Bone marrow (tissue), 2 donors: ENCODE measurements at regions not wholly inside any gene's neighbourhood (a gene's known extent, or its start where the extent isn't known, plus 50 kb on each side); places are given as distances from the start of the nearest gene placed in this dataset.
"Not testable (repeated sequence)": the region's sequence is repeated elsewhere in the genome, so short reads cannot be mapped to it uniquely, and the experiment has no call there.

Source experiments
- DNase-seq, 2 donors: peaks; one replicate each; lab custom pipeline; 2025; lab: John Stamatoyannopoulos, UW

DNA sequence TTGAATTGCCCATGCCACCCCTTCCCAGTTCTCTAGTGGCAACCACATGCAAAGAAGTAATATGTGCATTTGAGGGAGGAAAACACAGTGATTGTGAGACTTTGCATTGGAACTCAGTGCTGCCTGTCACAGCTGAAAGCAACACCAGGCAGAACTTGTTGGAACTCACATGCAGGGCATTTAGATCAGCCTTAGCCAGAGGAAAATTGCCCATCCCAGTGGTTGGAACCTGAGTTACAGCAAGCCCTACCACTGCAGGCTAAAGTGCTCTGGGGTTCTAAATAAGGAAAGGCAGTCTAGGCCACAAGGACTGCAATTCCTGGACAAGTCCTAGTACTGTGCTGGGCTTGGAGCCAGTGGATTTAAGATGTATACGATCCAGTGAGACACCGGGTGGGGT lies 245.3 kb upstream of the UFL1 start:
- no peak for DNase-seq

DNA sequence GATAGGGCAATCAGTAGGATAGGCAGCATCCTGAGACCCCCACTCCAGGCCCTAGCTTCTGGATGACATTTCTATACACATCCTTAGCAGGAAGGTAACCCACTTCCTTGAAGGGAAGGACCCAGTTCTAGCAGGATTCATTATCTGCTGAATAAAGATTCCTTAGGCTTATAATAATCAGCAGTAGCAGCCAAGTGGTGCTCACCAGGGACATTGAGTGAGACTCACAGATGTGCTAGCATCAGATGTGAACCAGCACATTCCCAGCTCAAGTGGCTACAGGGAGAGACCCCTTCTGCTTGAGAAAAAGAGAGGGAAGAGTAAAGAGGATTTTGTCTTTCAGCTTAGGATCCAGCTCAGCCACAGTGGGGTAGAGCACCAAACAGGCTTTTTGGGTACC lies 244.8 kb upstream of the UFL1 start:
- DNase-seq = no peak

DNA sequence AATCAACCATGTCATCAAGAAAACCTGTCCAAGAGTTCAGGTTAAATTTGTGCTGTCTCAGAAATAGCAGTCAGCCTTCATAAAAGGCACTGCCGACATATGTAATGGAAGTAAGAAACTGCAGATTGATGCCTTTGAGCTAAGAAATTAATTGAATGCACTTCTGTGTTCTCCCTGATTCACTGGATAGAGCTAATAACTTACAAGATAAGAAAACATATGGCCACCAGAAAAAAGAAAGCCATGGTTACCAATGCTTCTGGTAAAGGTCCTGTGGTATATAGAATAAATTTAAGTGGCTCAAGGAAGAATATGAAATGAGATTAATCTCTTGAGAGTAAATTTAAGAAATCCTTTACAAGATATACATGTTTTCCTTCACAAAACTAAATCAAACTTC lies 242.5 kb upstream of the UFL1 start:
- DNase-seq = no peak

DNA sequence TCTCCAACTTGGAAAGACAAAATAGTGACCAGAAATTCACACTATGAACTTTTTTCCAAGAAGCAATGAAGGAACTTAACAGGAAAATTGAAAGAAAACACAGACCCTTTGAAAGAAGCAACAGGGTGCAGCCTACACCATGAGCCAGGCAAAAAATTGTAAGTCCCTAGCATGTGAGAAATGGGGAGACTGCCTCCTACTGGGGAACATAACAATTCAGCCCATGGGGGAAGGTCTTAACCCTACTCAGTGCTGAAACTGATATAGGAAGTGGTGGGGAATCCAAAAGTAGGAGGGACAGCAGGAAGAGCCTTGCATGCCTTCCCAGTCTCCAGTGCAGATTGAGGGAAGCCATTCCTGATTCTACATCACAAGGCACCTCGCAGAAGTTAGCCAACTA lies 235.1 kb upstream of the UFL1 start:
- DNase-seq = no peak

DNA sequence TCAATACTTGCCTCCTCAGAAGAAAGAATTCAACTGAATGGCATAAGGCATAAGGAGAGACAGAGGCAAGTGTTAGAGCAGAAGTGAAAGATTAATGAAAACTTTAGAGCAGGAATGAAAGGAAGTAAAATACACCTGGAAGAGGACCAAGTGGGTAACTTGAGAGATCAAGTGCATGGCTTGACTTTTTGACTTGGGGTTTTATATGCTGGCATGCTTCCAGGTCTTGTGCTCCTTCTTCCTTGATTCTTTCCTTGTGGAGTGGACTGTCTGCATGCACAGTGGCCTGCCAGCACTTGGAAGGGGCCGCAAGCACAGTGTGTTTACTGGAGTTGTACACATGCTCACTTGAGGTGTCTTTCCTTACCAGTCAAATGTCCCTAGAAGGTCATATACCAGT lies 222.1 kb upstream of the UFL1 start:
- DNase-seq = no peak

DNA sequence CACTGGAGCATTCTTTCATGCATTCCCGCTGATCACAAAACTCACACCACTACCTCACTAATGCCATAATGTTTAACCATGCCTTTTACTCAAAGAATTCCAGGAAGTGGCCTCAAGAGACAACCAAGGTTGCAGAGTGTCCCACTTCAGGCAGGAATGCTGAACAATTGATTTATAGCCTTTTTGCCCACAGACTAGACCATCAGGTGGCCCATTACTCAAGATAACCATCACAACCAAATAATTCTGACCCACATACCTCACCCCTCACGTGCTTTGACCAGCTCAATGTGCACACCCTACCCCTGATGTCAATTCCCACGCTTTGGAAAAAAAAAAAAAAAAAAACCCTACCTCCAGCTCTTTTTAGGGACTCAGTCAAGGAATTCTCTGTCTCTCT lies 220.6 kb upstream of the UFL1 start:
- DNase-seq = no peak

DNA sequence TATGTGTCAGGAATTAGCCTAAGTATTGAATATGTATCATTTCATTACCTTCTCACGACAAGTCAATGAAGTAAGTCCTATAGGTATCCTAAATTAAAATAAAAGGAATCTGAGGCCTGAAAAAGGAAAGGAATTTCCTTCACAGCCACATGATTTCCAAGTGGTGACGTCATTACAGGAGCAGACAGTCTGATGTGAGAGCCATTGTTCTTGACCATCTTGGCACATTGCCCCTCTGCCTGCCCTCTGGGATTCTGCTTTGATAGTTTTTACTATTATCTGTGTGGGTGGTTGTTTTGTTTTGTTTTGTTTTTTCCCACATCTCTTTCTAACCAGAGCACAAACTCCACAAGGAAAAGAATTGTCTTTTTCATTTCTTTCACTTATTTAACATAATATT lies 219.8 kb upstream of the UFL1 start:
- DNase-seq = no peak

DNA sequence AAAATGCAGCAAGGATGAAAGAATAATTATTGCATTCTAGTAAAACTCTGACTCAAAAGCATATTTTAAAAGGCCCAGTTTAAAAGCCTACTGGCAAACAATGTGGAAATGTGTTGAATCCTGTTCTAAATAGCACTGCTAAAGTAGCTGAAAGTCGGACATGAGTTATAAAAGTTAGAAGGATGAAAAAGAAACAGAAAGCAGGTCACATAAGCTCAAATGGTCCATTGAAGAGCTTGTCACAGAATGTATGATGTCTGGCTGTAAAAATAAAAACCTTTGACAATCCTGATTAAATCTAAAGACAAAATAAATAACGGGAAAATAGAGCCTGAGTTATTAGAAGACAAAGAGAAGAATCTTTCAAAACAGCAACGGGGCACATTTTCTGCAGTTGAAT lies 218.6 kb upstream of the UFL1 start:
- no peak for DNase-seq

DNA sequence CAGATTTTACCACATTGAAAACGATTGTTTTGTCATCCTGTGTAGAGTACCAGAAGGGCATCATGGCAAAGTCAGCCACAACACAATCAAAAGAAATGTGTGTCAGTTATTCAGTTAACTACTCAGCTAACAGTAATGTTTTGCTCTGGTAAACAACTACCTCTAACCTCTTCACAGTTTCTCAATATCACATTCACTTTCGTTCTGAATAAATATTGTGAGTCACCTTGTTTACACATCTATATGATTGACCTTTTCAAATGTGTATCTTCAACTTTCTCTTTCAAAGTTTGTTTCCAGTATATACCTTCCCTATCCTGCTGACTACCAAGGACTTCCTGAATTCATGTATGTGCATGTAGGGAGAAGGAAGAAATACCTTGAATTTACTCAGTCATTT lies 216.6 kb upstream of the UFL1 start:
- no peak for DNase-seq

DNA sequence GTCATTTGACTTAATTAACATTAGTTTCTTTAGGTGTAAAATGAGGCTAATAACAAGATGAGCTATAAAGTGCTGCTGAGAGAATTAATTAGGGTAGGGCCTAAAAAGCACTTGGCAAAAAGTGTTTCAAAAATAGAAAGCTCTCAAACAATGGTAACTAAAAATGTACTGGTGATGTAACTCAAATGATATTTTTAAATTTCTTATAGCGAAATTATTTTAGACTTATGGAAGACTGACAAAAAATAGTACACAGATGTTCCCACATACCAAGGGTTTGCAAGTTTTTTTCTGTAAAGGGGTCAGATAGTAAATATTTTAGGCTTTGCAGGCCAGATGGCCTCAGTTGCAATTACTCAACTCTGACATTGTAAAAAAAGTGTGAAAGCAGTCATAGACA lies 190.7 kb upstream of the UFL1 start:
- no peak for DNase-seq

DNA sequence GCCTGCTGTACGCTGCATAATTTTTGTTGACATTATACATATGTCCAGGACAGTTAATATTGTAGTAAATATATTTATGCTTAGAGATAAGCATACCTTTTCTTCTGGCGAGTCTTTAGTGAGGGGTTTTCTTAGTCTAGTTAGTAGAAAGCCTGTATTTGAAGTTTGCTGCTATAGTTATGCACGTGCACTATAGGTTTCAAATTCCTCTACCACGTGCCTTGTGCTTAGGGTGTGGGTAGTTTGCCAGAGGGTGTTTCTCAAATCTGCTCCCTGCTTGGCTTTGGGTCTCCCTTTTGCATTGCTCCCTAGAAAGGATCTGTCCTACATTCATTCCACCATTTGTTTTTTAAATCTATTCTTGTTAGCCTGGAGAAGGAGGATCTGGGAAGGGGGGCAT lies 181.4 kb upstream of the UFL1 start:
- DNase-seq = no peak

DNA sequence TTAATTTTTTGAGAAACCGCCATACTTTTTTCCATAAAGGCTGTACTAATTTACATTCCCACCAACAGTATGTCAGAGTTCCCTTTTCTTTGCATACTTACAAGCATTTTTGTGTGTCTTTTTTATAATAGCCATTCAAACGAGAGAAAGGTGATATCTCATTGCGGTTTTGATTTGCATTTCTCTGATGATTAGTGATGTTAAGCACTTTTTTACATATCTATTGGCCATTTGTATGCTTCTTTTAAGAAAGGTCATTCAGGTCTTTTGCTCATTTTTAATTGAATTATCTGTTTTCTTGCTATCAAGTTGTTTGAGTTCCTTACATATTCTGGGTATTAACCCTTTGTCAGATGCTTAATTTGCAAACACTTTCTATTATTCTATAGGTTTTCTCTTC lies 176.1 kb upstream of the UFL1 start:
- DNase-seq = no peak

DNA sequence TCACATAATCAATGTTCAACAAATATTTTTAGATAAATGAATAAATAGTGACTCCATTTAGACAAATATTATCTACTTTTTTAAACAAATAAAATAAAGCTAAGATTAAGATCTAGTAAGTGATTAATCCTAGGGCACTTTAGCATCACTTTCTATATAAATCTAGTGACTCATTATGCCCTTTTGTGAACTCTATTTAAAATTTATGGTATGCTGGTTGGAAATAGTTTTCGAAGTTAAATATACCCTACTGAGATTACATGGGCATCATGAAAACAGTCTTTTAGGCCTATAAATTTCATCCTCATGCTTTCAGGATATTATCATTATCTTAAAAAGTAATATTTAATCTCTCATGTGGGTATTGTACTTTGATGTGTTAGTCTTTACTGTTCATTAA lies 140.4 kb upstream of the UFL1 start:
- DNase-seq = no peak

DNA sequence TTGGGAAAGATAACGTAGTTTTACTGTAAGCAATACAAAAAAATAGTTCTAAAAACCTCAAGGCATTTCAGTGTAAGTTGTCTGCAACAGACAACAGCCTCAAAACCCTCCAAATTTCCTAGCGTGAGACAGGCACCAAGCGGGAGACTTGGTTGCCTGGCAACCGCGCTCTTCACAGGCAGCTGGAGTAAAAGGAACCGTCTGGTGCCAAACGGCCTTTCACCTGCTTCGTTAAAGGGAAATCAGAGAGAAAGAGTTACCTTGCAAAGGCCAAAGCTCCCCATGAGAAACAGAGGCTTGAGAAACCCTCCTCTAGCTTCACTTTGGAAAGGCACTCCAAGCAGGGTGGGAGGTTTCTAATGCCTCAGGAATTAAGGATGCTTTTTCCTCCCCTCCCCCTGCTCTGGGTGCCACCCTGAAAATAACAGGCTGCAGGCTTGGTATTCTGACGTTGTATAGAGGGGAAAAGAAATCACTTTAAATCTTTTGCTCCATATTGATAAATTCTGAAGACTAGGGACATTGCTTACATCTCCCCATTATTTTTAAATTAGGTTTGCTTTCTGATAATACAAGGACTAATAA lies 129.7 kb upstream of the UFL1 start:
- no peak for DNase-seq

DNA sequence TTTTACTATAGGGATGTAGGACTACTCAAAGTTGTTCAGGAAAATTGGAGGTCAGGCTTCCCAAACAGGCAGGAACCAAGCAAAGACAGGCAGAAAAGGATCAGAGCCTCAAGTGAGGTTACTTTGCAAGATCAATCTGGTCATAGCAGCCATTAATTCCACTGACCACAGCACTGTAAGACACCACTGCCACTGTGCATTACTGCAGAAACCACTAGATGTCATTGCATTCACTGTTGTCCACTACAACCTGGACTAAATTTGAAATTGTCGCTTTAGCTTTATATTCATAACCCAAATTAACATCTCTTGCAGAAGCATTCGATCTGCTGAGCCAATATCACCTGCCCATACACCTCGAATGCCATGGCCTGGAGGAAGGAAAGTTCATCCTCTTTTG lies 126.9 kb upstream of the UFL1 start:
- no peak for DNase-seq

DNA sequence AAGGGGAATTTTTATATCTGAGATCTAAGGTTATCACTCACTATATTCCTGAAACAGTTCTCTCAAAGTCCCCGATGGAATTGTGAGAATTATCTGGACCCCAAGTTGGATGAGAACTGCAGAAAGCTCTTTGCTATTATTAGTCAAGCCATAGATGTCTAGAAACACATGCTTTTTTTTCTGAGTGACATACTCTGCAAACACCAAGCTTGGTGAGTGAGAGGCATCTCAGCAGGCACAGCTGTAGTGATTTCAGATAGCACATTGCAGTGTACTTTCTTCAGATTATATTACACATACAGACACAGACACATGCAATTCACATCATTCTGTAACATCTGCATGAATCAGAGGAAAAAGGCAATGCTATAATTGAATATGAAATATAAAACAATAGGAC lies 111.1 kb upstream of the UFL1 start:
- no peak for DNase-seq

DNA sequence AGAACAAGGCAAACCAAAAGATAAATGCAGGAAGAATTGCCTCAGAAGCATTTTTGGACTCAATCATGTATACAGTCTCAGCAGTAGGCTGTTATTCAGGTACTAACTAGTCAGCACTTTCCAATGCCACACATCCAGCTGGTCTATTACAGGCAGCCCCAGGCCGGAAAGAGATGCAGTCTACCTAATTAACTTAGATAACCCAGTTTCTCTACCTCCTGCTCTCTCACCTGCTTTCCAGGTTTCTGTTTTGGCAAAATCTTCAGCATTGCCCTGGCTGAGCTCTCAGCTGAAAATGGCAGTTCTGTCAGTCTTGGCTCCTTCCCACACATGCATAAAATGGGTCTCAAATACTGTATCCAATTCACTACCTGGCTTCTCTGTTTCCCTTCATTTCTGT lies 101.3 kb upstream of the UFL1 start:
- DNase-seq = no peak

DNA sequence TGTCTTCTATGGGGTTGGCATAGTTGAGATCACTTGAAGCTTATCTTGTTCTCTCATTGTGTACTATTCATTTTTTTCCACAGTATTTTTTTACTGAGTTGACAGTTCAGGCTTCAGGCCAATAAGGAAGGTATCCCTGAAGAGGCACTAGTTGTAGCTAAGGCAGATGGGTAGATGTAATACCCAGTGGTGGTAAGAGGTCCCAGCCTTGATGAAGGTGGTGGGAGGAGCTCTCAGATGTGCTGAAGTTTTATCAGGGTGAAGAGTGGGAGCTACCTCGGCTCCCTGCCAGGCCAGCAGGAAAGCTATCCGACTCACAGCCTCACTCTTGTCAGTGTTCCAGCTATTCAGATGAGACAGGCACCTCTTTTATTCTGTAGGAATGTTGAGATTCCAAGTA lies 87.7 kb upstream of the UFL1 start:
- DNase-seq = no peak

DNA sequence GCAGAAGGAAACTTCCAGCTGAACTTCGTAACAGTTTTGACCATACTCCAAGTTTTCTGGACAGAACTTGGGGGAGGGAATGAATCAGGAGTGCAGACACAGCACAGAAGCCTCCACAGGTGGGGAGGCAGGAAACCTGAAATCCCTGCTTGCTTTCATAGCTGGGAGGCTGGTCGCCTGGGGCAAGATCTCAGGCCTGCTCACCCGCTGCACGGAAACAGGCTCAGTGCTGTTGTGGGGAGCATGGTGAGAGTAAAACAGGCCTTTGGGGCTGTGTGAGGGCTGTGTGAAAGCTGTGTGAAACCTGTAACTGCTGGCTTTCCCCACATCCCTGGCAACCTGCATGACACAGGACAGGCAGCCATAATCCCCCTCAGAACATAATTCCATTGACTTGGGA lies 85.2 kb upstream of the UFL1 start:
- DNase-seq = no peak

DNA sequence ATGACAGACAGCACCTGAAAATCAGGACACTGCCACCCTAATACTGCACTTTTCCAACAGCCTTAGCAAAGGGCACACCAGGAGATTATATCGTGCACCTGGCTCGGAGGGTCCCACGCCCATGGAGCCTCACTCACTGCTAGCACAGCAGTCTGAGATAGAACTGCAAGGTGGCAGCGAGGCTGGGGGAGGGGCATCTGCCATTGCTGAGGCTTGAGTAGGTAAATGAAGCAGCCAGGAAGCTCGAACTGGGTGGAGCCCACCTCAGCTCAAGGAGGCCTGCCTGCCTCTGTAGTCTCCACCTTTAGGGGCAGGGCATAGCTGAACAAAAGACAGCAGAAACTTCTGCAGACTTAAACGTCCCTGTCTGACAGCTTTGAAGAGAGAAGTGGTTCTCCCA lies 84.4 kb upstream of the UFL1 start:
- not testable (repeated sequence) for DNase-seq

DNA sequence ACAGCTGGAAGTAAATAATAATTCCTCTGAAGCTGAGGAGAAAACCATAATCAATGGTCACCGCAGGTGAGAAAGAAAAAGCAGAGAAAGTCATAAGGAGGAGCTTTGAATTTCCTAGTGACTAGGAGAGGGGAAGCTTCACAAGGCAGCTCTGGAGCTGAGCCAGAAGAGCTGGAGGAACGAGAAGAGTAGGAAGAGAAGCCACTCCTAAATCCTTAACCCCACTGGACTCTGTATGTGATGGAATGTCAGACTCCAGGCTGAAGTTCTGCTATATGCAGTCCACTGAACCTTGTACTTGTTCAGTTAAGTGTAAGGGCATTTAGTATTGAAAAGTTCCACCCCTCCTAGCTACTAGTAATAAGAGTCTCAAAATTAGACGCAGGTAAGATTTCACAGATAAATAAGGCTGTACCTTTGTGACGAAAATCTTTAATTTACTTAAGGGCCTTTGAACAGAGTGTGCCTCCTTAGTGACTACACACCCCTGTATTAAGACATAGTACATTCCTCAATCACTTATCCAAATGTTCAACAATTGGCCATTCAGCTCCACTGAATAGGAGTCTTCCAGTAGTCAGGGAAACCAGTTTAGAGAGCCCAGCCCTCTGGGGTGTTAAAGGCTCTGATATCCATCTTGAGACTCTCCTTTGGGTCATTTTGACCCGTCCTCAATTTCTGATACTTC lies 71.4 kb upstream of the UFL1 start:
- DNase-seq = no peak

DNA sequence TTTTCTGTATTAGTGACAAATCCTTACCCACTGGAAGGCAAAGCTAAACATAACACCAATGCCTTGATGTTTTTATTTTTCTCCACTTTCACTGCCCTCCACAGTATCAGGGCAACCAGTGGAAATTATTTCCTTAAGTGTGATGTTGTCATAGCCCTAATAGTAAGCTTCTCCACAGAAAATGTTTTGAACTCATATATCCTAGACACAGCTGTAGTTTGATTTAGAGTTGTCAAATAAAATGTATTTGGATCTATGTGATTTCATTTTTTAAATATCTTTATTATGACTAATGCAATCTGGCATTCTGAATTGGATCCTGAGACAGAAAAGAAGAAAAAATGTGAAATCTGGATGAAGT lies 70.9 kb upstream of the UFL1 start:
- no peak for DNase-seq

DNA sequence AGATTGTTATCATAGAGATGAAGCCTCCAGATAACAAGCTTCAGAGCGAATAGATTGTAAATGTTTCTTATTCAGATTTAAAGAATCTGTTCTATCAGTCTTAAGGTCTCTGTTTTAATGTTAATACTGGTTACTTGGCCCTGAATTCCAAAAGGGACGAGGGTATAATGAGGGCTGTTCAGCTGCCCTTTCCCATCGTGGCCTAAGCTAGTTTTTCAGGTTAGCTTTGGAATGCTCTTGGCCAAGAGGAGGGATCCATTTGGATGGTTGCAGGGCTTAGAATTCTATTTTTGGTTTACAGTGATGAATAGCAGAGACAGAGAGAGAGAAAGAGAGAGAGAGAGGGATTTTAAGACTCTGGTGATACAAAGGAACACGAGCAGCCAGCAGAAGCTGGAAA lies 62.8 kb upstream of the UFL1 start:
- DNase-seq = no peak

DNA sequence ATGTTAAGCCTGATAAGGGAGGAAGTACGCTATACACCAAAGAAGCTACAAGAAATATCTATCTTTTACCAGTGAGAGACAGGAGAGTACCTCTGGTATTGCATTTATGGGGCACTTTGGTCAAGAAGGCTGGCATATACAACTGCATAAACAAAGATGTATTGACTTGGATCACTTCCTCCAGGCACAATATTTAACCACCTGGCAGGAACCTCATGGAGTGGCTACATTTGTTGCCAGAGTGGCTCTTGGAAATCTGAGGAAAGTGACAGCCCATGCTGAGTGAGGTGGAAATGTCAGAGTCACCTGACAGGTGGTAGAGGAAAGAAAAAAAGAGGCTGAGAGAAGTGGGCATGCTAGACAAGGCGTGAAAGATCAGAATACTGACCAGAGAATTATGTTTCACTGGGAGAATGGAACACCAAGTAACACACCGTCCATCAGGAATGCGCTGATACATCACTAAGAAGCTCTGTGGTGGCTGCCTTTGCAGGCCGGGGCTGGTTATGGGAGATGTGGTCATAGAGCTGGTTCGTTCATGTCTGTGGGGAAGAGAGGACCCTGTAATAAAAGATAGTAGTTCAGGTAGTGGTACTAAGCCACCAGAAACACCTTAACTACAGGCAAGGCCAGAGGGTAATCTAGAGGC lies 61.4 kb upstream of the UFL1 start:
- DNase-seq = no peak
